GM23248 (cell line): ENCODE measurements at regions not wholly inside any gene's neighbourhood (a gene's known extent, or its start where the extent isn't known, plus 50 kb on each side); places are given as distances from the start of the nearest gene placed in this dataset.

Experiments
- DNase-seq: peaks from one replicate; pipeline ENCODE4 v3.0.0-alpha.2; 2015
- H2AFZ ChIP-seq: fragments of 200-600 bp; sonication (generic); 2 replicates; pipeline ENCODE4 v1.6.1; 2016; ENCODE audit warnings: antibody characterized with exemption
- H3F3A ChIP-seq: fragments of 200-600 bp; sonication (generic); 2 replicates; pipeline ENCODE4 v1.6.1; 2016; ENCODE audit warnings: mild to moderate bottlenecking, antibody characterized with exemption, mixed run types; ENCODE audit not compliant: insufficient read depth
- H3K27ac ChIP-seq: fragments of 200-600 bp; sonication (generic); 2 replicates; pipeline ENCODE4 v1.5.1; 2016; ENCODE audit warnings: mild to moderate bottlenecking
- H3K27me3 ChIP-seq: fragments of 200-600 bp; sonication (generic); replicated peaks from 2 replicates; pipeline ENCODE4 v1.6.1; 2016; ENCODE audit warnings: mild to moderate bottlenecking; ENCODE audit not compliant: insufficient read depth
- H3K36me3 ChIP-seq: fragments of 200-600 bp; sonication (generic); 2 replicates; pipeline ENCODE4 v1.6.1; 2016; ENCODE audit warnings: low read depth, mild to moderate bottlenecking
- H3K4me1 ChIP-seq: fragments of 200-600 bp; sonication (generic); 2 replicates; pipeline ENCODE4 v1.6.1; 2016; ENCODE audit warnings: mild to moderate bottlenecking; ENCODE audit not compliant: insufficient read depth
- H3K4me2 ChIP-seq: fragments of 200-600 bp; sonication (generic); one replicate; pipeline ENCODE4 v1.6.1; 2016; ENCODE audit warnings: mild to moderate bottlenecking; ENCODE audit not compliant: unreplicated experiment
- H3K4me3 ChIP-seq: fragments of 200-600 bp; sonication (generic); 2 replicates; pipeline ENCODE4 v1.5.1; 2016; ENCODE audit warnings: mild to moderate bottlenecking
- H3K79me2 ChIP-seq: fragments of 200-600 bp; sonication (generic); 2 replicates; pipeline ENCODE4 v1.6.1; 2016; ENCODE audit warnings: mild to moderate bottlenecking; ENCODE audit not compliant: insufficient read depth
- H3K9ac ChIP-seq: fragments of 200-600 bp; sonication (generic); 2 replicates; pipeline ENCODE4 v1.6.1; 2016; ENCODE audit warnings: mild to moderate bottlenecking
- H3K9me2 ChIP-seq: fragments of 200-600 bp; sonication (generic); 2 replicates; pipeline ENCODE4 v1.6.1; 2016; ENCODE audit warnings: mixed run types, mild to moderate bottlenecking, moderate library complexity; ENCODE audit not compliant: insufficient read depth
- H3K9me3 ChIP-seq: fragments of 200-600 bp; sonication (generic); one replicate; pipeline ENCODE4 v1.6.1; 2017; ENCODE audit warnings: low read depth
- H4K20me1 ChIP-seq: fragments of 200-600 bp; sonication (generic); 2 replicates; pipeline ENCODE4 v1.6.0; 2016; ENCODE audit not compliant: insufficient read depth
- EZH2 ChIP-seq: fragments of 200-600 bp; sonication (generic); IDR thresholded peaks from 2 replicates; pipeline ENCODE4 v1.6.1; 2018; ENCODE audit warnings: antibody characterized with exemption, mild to moderate bottlenecking; ENCODE audit not compliant: insufficient read depth, poor library complexity, severe bottlenecking
- EZH2phosphoT487 ChIP-seq: fragments of 200-600 bp; sonication (generic); IDR thresholded peaks from 2 replicates; pipeline ENCODE4 v1.6.1; 2018; ENCODE audit warnings: antibody characterized with exemption, moderate library complexity, mild to moderate bottlenecking, low read depth; ENCODE audit not compliant: insufficient read depth
- WGBS, 2 experiments: methylation state at CpG; one replicate each; pipeline ENCODE4 v1.1.6; 2015 to 2017; ENCODE audit warnings: low lambda C conversion rate in 2 of 2, low coverage in 1 of 2; ENCODE audit errors: missing lambda C conversion rate in 2 of 2; 5-methylcytosine and 5-hydroxymethylcytosine counted together
- in situ Hi-C: fragments of 300-500 bp; cut with MboI; formaldehyde crosslinking; loops from 2 replicates; pipeline ENCODE4 v1.15.0; 2020

- no peak for TF ChIP-seq EZH2
- TF ChIP-seq EZH2phosphoT487: no peak
- Histone ChIP-seq H3K27ac (no peak overlapping the region), H3K9ac (no peak overlapping the region), H3K27me3 (no peaks in the 10 kb centered on the region), H3K9me2 (no peaks in the 10 kb centered on the region), H3F3A (no peaks in the 10 kb centered on the region), H3K4me3 (no peak overlapping the region), H3K79me2 (no peaks in the 10 kb centered on the region), H4K20me1 (no peaks in the 10 kb centered on the region), H3K4me2 (no peak overlapping the region), H2AFZ (no peak overlapping the region), H3K36me3 (no peaks in the 10 kb centered on the region), H3K4me1 (no peaks in the 10 kb centered on the region), H3K9me3 (no peaks in the 10 kb centered on the region)
- 59 to 64% methylated on average over 4 of the region's 4 CpGs for WGBS, 2 experiments
- in situ Hi-C loops: no loop called here
- DNase-seq: peak; percentile 43
These were observed 88.8 kb upstream of the MAP4K4 start for GRCh38 chr2:101608408-101609310.

- no peaks in the 10 kb centered on the region for H4K20me1 ChIP-seq
- in situ Hi-C loops: no loop called here
- no peaks in the 10 kb centered on the region for H3K27me3 ChIP-seq
- no peaks in the 10 kb centered on the region for H3K9me3 ChIP-seq
- no peak overlapping the region for H3K4me3 ChIP-seq
- DNase-seq: peak; percentile 75
- no peaks in the 10 kb centered on the region for H3F3A ChIP-seq
- no peak overlapping the region for H3K4me2 ChIP-seq
- WGBS, 2 experiments: 64 to 72% methylated on average over 4 of the region's 4 CpGs
- H3K9ac ChIP-seq: no peak overlapping the region
- 0 out of 2 replicates have a peak, but pooled peaks cover 5% of the 10 kb centered on the region for H3K4me1 ChIP-seq
- no peaks in the 10 kb centered on the region for H3K36me3 ChIP-seq
- TF ChIP-seq EZH2phosphoT487 (no peak), EZH2 (no peak)
- H3K27ac ChIP-seq: no peak overlapping the region
- no peaks in the 10 kb centered on the region for H3K79me2 ChIP-seq
- no peak overlapping the region for H2AFZ ChIP-seq
- no peaks in the 10 kb centered on the region for H3K9me2 ChIP-seq
These were observed 100.1 kb upstream of the MAP4K4 start for GRCh38 chr2:101597347-101597944.

- H3F3A ChIP-seq: no peaks in the 10 kb centered on the region
These were observed 101.2 kb upstream of the MAP4K4 start for GRCh38 chr2:101596333-101596732.

GRCh38 chr2:101587251-101587650 lies 110.3 kb upstream of the MAP4K4 start:
- no peaks in the 10 kb centered on the region for H4K20me1 ChIP-seq

More at GRCh38 chr2:101596333-101596732, 101.2 kb upstream of the MAP4K4 start:
- Histone ChIP-seq H2AFZ (no peak overlapping the region), H3K27me3 (no peaks in the 10 kb centered on the region), H3K9me3 (no peaks in the 10 kb centered on the region), H4K20me1 (no peaks in the 10 kb centered on the region), H3K27ac (no peak overlapping the region), H3K9me2 (no peaks in the 10 kb centered on the region), H3K9ac (no peak overlapping the region), H3K79me2 (no peaks in the 10 kb centered on the region), H3K4me2 (no peak overlapping the region), H3K36me3 (no peaks in the 10 kb centered on the region), H3K4me1 (0 out of 2 replicates have a peak, but pooled peaks cover 5% of the 10 kb centered on the region), H3K4me3 (no peak overlapping the region)
- in situ Hi-C loops: no loop called here
- DNase-seq: no peak
- TF ChIP-seq EZH2phosphoT487: no peak
- no peak for TF ChIP-seq EZH2
- 70 to 73% methylated on average over 4 of the region's 4 CpGs for WGBS, 2 experiments

More at GRCh38 chr2:101587251-101587650, 110.3 kb upstream of the MAP4K4 start:
- DNase-seq: no peak
- H3F3A ChIP-seq: no peaks in the 10 kb centered on the region
- no peak overlapping the region for H3K4me2 ChIP-seq
- TF ChIP-seq EZH2phosphoT487: no peak
- no peaks in the 10 kb centered on the region for H3K9me3 ChIP-seq
- H3K79me2 ChIP-seq: no peaks in the 10 kb centered on the region
- no peaks in the 10 kb centered on the region; the same call in 1 of the 2 replicates for H3K9me2 ChIP-seq
- no peaks in the 10 kb centered on the region for H3K36me3 ChIP-seq
- no peaks in the 10 kb centered on the region for H3K27me3 ChIP-seq
- H3K4me3 ChIP-seq: no peak overlapping the region
- no peaks in the 10 kb centered on the region for H3K4me1 ChIP-seq
- H3K27ac ChIP-seq: no peak overlapping the region
- no peak overlapping the region for H3K9ac ChIP-seq
- in situ Hi-C loops: no loop called here
- no peak overlapping the region for H2AFZ ChIP-seq
- WGBS, 2 experiments: 46 to 64% methylated on average over 3 of the region's 3 CpGs
